ENCODE measurements at regions not wholly inside any gene's neighbourhood (a gene's known extent, or its start where the extent isn't known, plus 50 kb on each side); places are given as distances from the start of the nearest gene placed in this dataset.

DNA sequence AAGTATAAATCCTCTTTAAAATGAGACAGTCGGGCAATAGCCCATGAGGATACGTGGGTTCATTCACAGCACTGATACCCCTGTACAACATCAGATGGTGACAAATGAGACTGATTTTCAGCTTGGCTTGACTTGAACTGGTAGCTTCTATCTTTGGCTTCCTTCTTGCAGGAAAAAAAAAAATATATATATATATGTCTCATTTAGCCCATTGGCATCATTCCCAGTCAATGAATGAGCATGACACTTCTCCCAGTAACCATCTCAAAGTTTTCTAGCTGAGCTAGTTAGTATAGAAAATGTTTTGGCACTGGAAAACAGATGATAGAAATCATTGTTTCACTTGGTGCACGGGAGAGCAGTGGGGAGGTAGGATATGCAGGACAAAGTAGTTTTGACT lies 222.5 kb upstream of the TAS2R1 start:
- H3K4me3 ChIP-seq, result no peak overlapping the region
- H3K9me3 ChIP-seq, result no peaks in the 10 kb centered on the region
- H3K27me3 ChIP-seq, result no peaks in the 10 kb centered on the region
- intact Hi-C loops (cut with DNase I), result no loop called here
- DNase-seq, result no peak
- H3K36me3 ChIP-seq, result no peaks in the 10 kb centered on the region
- WGBS, 3 donors, result 15 to 21% (median 18%) methylated on average over 3 of the region's 3 CpGs
- TF ChIP-seq, protein P1, sequence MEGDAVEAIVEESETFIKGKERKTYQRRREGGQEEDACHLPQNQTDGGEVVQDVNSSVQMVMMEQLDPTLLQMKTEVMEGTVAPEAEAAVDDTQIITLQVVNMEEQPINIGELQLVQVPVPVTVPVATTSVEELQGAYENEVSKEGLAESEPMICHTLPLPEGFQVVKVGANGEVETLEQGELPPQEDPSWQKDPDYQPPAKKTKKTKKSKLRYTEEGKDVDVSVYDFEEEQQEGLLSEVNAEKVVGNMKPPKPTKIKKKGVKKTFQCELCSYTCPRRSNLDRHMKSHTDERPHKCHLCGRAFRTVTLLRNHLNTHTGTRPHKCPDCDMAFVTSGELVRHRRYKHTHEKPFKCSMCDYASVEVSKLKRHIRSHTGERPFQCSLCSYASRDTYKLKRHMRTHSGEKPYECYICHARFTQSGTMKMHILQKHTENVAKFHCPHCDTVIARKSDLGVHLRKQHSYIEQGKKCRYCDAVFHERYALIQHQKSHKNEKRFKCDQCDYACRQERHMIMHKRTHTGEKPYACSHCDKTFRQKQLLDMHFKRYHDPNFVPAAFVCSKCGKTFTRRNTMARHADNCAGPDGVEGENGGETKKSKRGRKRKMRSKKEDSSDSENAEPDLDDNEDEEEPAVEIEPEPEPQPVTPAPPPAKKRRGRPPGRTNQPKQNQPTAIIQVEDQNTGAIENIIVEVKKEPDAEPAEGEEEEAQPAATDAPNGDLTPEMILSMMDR (IDR thresholded peaks at IDR 0.05), result no peak
- no peak for TF ChIP-seq EP300 (IDR thresholded peaks at IDR 0.05)
- no peak for TF ChIP-seq POLR2A (IDR thresholded peaks at IDR 0.05)
- no peak overlapping the region for H3K27ac ChIP-seq
- H3K4me1 ChIP-seq (ENCODE audit: insufficient read depth), result no peaks in the 10 kb centered on the region

DNA sequence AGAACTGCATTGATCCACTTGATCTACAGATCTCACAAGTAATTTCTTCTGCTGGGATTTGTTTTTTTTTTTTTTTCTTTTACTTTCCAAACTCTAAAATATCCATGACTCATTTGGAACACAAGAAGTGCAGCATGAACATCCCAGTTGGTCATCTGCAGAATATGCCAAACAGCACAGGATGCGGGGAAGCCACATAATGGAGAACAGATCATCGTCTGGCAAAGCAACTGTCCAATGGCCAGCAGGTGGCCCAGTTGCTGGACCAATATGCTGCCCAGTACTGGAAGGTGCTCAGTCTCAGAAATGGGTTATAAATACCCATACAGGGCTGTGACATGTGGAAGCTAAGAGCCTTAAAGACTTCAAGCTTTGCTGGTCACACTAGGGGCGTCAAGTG lies 221.3 kb upstream of the TAS2R1 start:
- Histone ChIP-seq H3K9me3 (no peaks in the 10 kb centered on the region), H3K27me3 (no peaks in the 10 kb centered on the region), H3K36me3 (no peaks in the 10 kb centered on the region), H3K4me1 (ENCODE audit: insufficient read depth) (no peaks in the 10 kb centered on the region), H3K4me3 (no peak overlapping the region), H3K27ac (no peak overlapping the region)
- intact Hi-C loops (cut with DNase I), result no loop called here
- DNase-seq, result no peak
- WGBS, 3 donors, result 55 to 71% (median 60%) methylated on average over 3 of the region's 3 CpGs
- no peak for TF ChIP-seq EP300 (IDR thresholded peaks at IDR 0.05)
- TF ChIP-seq POLR2A (IDR thresholded peaks at IDR 0.05), result no peak
- TF ChIP-seq, protein P1 (IDR thresholded peaks at IDR 0.05), result no peak

DNA sequence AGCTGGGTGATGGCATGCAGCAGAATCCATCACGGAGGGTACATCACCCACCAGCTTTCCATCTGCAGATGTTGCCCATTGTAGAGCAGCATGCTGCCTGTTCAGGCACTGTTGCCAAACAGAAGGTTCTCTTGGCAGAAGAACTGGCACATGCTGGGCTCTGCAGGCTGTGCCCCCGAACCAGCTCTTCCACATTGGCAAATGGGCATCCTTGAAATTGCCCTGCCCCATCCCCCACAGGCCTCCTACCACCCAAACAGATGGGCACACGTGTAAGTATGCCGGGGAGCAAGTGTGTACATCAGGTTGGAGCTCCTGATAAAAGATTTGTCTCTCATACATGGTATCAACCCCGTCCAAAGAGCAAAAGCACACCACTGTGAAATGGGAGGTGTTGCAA lies 220.3 kb upstream of the TAS2R1 start:
- no peak for DNase-seq
- Histone ChIP-seq H3K9me3 (no peaks in the 10 kb centered on the region), H3K27me3 (no peaks in the 10 kb centered on the region), H3K4me1 (ENCODE audit: insufficient read depth) (no peaks in the 10 kb centered on the region), H3K27ac (no peak overlapping the region), H3K36me3 (no peaks in the 10 kb centered on the region), H3K4me3 (no peak overlapping the region)
- intact Hi-C loops (cut with DNase I), result no loop called here
- 69 to 79% (median 74%) methylated on average over 5 of the region's 5 CpGs for WGBS, 3 donors
- no peak for TF ChIP-seq POLR2A (IDR thresholded peaks at IDR 0.05)
- no peak for TF ChIP-seq EP300 (IDR thresholded peaks at IDR 0.05)
- TF ChIP-seq, protein P1 (IDR thresholded peaks at IDR 0.05), result no peak

DNA sequence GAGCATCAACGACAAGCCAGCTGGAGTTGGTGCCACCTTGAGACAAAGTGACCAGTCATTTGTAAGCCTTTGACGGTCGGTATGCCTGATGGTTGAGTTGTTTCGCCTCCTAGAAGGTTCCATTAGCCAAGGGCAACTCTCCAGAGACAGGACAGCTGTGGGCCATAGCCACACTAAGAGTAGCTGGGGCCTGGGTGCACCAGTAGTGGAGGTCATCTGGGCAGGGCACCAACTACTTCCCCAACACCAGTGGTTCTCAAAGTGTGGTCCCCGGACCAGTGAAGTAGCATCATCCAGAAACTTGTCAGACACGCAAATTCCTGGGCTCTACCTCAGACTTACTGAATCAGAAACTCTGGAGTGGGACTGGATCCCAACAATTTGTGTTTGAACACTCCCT lies 217.5 kb upstream of the TAS2R1 start:
- no peak for DNase-seq
- H3K36me3 ChIP-seq, result no peaks in the 10 kb centered on the region
- no peak overlapping the region for H3K4me3 ChIP-seq
- H3K9me3 ChIP-seq, result no peaks in the 10 kb centered on the region
- H3K27me3 ChIP-seq, result no peaks in the 10 kb centered on the region
- intact Hi-C loops (cut with DNase I), result no loop called here
- 74 to 86% (median 84%) methylated on average over 6 of the region's 6 CpGs for WGBS, 3 donors
- TF ChIP-seq, protein P1 (IDR thresholded peaks at IDR 0.05), result no peak
- TF ChIP-seq EP300 (IDR thresholded peaks at IDR 0.05) (no peak), POLR2A (IDR thresholded peaks at IDR 0.05) (no peak)
- H3K4me1 ChIP-seq (ENCODE audit: insufficient read depth), result no peaks in the 10 kb centered on the region
- no peak overlapping the region for H3K27ac ChIP-seq

DNA sequence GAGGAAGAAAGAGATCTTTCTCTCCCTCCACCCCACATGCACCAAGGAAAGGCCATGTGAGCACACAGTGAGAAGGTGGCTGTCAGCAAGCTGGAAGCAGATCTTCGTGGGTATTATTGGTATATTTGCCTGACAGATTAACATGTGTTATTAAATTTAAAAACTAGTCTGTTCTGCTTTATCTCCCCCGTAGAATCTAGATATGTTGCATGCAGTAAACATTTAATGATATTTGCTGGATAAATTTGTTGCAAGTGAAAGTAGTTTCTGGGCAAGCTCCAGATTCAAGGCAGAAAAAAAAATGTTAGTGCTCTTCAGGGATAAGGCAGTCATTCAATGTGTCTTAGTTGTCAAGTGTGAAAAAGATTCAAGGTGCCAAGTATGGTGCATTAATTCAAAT lies 215.0 kb upstream of the TAS2R1 start:
- Histone ChIP-seq H3K36me3 (no peaks in the 10 kb centered on the region), H3K27me3 (no peaks in the 10 kb centered on the region), H3K4me3 (no peak overlapping the region), H3K27ac (no peak overlapping the region), H3K9me3 (no peaks in the 10 kb centered on the region), H3K4me1 (ENCODE audit: insufficient read depth) (no peaks in the 10 kb centered on the region)
- intact Hi-C loops (cut with DNase I), result no loop called here
- DNase-seq, result no peak
- TF ChIP-seq POLR2A (IDR thresholded peaks at IDR 0.05) (no peak), EP300 (IDR thresholded peaks at IDR 0.05) (no peak)
- TF ChIP-seq, protein P1 (IDR thresholded peaks at IDR 0.05), result no peak
- WGBS, 3 donors, result 31 to 81% (median 75%) methylated on average over 2 of the region's 2 CpGs
